AG04449 (cell line): ENCODE measurements at regions not wholly inside any gene's neighbourhood (a gene's known extent, or its start where the extent isn't known, plus 50 kb on each side); places are given as distances from the start of the nearest gene placed in this dataset.
"Not testable (repeated sequence)": the region's sequence is repeated elsewhere in the genome, so short reads cannot be mapped to it uniquely, and the experiment has no call there.

Source experiments
- CTCF ChIA-PET: fragments of 350-600 bp; formaldehyde crosslinking; extraction: SDS; loops from one replicate; lab custom pipeline; 2021; ENCODE audit warnings: antibody characterized with exemption; lab: Yijun Ruan, JAX
- POLR2A ChIA-PET: fragments of 400-600, 350-600 bp; formaldehyde crosslinking; extraction: SDS; loops from one replicate; lab custom pipeline; 2020; ENCODE audit warnings: antibody characterized with exemption, inconsistent platforms; lab: Yijun Ruan, JAX
- DNase-seq: peaks from one replicate; pipeline ENCODE4 v3.0.0-alpha.2; 2010; ENCODE audit warnings: low read depth, low spot score
- H3K4me3 ChIP-seq: 2 replicates; pipeline ENCODE4 v1.5.1; 2011; ENCODE audit warnings: low read depth, mild to moderate bottlenecking, control low read depth, low read length
- TF ChIP-seq, protein P1 (sequence below): IDR thresholded peaks from one replicate; pipeline ENCODE4 v1.5.1; 2011; ENCODE audit warnings: mild to moderate bottlenecking, moderate library complexity, low read length, control low read depth, inconsistent platforms; ENCODE audit not compliant: insufficient read depth; ENCODE audit errors: missing control alignments

DNA sequence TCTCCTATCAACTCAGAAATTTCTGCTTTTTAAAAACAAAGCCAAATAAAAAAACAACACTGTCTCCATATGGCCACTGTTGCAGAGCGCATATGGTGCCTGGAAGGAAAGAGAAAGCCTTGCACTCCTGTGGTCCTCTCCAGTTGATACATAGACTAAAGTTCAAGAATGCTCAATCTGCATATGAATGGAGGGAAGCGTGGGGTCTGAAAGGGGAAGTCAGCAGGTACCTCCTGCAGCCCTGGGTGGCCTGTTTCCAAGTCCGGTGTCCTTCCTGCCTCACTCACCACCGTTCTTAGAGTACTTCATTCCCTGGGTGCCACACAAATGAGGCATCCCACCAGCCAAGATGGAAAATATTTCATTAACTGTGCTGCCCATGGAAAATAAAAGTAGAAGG is 138.3 kb upstream of the PALS2 start:
- TF ChIP-seq, protein P1, sequence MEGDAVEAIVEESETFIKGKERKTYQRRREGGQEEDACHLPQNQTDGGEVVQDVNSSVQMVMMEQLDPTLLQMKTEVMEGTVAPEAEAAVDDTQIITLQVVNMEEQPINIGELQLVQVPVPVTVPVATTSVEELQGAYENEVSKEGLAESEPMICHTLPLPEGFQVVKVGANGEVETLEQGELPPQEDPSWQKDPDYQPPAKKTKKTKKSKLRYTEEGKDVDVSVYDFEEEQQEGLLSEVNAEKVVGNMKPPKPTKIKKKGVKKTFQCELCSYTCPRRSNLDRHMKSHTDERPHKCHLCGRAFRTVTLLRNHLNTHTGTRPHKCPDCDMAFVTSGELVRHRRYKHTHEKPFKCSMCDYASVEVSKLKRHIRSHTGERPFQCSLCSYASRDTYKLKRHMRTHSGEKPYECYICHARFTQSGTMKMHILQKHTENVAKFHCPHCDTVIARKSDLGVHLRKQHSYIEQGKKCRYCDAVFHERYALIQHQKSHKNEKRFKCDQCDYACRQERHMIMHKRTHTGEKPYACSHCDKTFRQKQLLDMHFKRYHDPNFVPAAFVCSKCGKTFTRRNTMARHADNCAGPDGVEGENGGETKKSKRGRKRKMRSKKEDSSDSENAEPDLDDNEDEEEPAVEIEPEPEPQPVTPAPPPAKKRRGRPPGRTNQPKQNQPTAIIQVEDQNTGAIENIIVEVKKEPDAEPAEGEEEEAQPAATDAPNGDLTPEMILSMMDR: no peak
- no peak overlapping the region for H3K4me3 ChIP-seq
- no peak for DNase-seq
- ChIA-PET CTCF (no interaction called here), POLR2A (no interaction called here)

DNA sequence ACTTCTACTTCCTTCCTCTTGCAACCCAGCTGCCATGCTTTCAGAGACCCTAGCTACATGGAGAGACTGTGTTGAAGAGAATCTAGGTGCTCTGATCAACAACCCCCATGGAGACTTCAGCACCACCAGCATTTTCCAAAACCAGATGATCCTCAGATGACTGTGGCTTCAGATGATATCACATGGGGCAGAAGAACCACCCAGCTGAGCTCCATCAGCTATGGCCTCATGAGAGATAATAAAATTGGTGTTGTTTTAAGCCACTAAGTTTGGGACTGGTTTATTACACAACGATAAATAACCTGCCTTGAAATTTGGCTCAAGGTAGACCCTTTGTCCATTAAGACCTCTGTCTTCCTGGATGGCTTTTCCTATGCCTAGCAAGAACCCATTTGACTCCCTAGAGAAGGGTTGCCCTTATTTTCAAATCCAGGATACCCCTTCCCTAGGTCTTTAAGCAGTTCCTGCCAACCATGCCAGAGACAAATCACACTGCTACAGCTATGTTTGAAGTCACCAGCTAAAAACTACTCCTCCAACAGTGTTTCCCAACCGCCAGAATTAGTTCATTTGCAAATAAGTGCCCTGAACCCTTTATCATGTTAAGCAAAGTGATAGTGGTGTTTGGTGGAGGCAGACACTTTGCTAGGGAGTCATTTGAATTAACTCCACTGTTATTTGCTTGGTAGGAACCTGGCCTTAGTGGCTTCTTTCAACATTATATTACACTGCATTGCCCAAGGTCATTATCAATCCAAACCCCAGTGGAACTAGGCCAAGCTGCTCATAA is 136.9 kb upstream of the PALS2 start:
- no peak for DNase-seq
- H3K4me3 ChIP-seq: no peak overlapping the region
- TF ChIP-seq, protein P1: no peak
- ChIA-PET POLR2A (no interaction called here), CTCF (no interaction called here)

DNA sequence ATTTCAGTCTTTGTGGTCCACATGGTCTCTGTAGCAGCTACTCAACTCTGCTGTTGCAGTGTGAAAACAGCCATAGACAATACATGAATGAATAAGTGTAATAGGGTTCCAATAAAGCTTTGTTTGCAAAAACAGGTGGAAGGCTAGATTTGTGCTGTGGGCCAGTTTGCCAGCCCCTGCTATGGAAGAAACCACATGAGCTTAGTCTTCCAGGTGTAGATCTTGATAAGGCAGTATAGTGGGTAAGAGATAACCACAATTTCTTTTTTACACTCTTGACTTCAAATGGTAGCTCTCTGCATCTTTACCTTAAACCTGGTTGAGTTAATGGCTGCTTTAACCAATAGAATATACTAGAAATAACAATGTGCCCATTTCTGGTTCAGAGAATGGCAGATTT is 135.0 kb upstream of the PALS2 start:
- ChIA-PET POLR2A (no interaction called here), CTCF (no interaction called here)
- H3K4me3 ChIP-seq: no peak overlapping the region
- TF ChIP-seq, protein P1: no peak
- DNase-seq: no peak

DNA sequence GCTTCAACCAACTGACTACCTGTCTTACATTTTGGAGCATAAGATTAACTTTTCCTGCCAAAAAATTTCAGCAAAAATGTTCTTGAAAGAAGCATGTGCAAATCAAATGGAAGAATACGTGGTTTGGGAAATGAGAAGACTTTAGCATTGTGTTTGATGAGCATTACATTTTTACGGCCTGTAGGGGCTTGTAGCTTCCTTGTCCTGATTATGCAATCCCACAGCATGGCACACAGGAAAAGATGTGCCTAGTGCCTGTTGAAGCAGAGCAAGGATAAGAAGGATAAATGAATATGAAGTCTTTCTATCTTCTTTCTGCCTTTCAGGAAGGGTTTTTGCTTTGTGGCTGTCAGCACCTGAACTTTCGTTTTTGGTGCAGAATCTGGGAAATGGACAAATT is 134.1 kb upstream of the PALS2 start:
- DNase-seq, H3K4me3 ChIP-seq, POLR2A ChIA-PET, CTCF ChIA-PET: not testable (repeated sequence)

DNA sequence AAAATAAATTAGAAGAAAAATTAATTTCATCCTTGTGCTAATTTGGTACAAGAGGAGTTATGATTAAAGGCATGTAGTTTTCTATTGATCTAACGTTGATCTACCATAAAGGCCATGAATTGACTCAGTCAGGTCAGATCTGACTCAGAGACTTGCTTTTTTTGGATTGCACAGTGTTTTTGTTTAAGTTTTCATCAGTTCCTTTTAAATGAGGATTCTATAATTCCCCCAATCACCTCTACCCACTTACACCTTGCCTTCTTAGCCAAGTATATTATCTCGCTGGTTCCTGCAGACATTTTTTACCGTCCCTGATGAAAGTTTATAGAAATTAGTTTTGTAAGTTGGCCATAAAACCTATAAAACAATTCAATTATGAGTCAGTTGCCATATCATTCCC is 132.4 kb upstream of the PALS2 start:
- H3K4me3 ChIP-seq: no peak overlapping the region
- DNase-seq: no peak
- ChIA-PET CTCF (no interaction called here), POLR2A (no interaction called here)
- TF ChIP-seq, protein P1: no peak

DNA sequence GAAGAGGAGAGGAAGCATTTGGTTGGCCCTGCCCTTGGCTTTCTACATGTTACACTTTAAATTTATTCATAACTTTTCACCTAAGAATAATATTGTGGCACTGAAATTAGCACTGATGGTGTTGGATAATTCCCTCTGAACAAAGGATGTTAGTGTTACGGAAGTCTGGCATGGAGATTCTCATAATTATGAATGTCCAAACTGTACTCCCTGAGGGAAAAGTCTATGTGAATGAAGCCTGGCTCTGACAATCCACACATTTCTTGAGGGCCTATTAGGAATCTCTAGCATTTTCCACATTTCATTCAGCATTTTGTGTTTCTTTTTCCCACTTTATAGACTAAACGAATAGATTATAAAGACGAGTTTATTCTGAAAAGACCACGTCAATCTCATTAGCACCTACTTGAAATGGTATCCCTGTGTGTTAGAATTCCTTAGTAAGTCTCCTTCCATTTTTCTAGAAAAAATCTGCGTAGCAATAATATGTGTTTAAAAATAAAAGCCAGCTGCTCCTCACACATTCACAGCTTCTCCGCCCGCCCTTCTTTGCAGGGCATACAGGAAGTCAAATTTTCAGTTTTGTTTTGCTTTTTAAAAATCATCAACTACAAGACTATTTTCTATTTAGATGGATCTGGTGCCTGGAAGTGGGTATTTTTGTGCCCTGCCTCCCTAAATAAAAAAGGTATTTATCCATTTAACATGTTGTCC is 131.8 kb upstream of the PALS2 start:
- ChIA-PET POLR2A (no interaction called here), CTCF (no interaction called here)
- no peak overlapping the region for H3K4me3 ChIP-seq
- no peak for DNase-seq
- TF ChIP-seq, protein P1: no peak
